GM21786 (cell line): ENCODE measurements at regions not wholly inside any gene's neighbourhood (a gene's known extent, or its start where the extent isn't known, plus 50 kb on each side); places are given as distances from the start of the nearest gene placed in this dataset.
A peak's percentile ranks its signal among the peaks of the same experiment; 100 is the strongest.
"Not testable (repeated sequence)": the region's sequence is repeated elsewhere in the genome, so short reads cannot be mapped to it uniquely, and the experiment has no call there.

Experiments used
- ATAC-seq: cut with Tn5 transposase; IDR thresholded peaks from one replicate; pipeline ENCODE4 v1.9.1; 2021; ENCODE audit not compliant: unreplicated experiment

GRCh38 chr14:81738946-81739659, 205.4 kb upstream of the SEL1L start:
- ATAC-seq, result no peak

- ATAC-seq, result no peak
Measured at GRCh38 chr14:81743605-81744004, 210.0 kb upstream of the SEL1L start.

- ATAC-seq, result no peak
Measured at GRCh38 chr14:81751198-81751597, 217.5 kb upstream of the SEL1L start.

GRCh38 chr14:81759541-81759940, 225.9 kb upstream of the SEL1L start:
- ATAC-seq, result no peak

- peak; percentile 55 for ATAC-seq
Measured at GRCh38 chr14:81765651-81766275, 232.1 kb upstream of the SEL1L start.

- ATAC-seq, result no peak
Measured at GRCh38 chr14:81766321-81766915, 232.8 kb upstream of the SEL1L start.

GRCh38 chr14:81767266-81767995, 233.8 kb upstream of the SEL1L start:
- ATAC-seq, result no peak

- no peak for ATAC-seq
Measured at GRCh38 chr14:81771651-81772275, 238.1 kb upstream of the SEL1L start.

- ATAC-seq, result no peak
Measured at GRCh38 chr14:81772381-81772780, 238.7 kb upstream of the SEL1L start.

GRCh38 chr14:81776531-81776930, 242.9 kb upstream of the SEL1L start:
- ATAC-seq, result no peak

GRCh38 chr14:81781798-81782197, 248.1 kb upstream of the SEL1L start:
- ATAC-seq, result not testable (repeated sequence)

GRCh38 chr14:81784084-81784483, 250.4 kb upstream of the SEL1L start:
- no peak for ATAC-seq

GRCh38 chr14:81797315-81797714, 263.7 kb upstream of the SEL1L start:
- ATAC-seq, result no peak

- no peak for ATAC-seq
Measured at GRCh38 chr14:81801921-81802320, 268.3 kb upstream of the SEL1L start.

- no peak for ATAC-seq
Measured at GRCh38 chr14:81802341-81802740, 268.7 kb upstream of the SEL1L start.

- no peak for ATAC-seq
Measured at GRCh38 chr14:81805785-81806184, 272.1 kb upstream of the SEL1L start.

- ATAC-seq, result peak; percentile 57
Measured at GRCh38 chr14:81811705-81812269, 278.1 kb upstream of the SEL1L start.

- no peak for ATAC-seq
Measured at GRCh38 chr14:81818271-81818670, 284.6 kb upstream of the SEL1L start.

GRCh38 chr14:81819344-81819743, 285.7 kb upstream of the SEL1L start:
- no peak for ATAC-seq

GRCh38 chr14:81819910-81820309, 286.3 kb upstream of the SEL1L start:
- no peak for ATAC-seq

- ATAC-seq, result no peak
Measured at GRCh38 chr14:81826081-81826480, 292.4 kb upstream of the SEL1L start.
